A549 (cell line): ENCODE measurements at regions not wholly inside any gene's neighbourhood (a gene's known extent, or its start where the extent isn't known, plus 50 kb on each side); places are given as distances from the start of the nearest gene placed in this dataset.

Source experiments
- ATAC-seq, 2 experiments: fragments of 200-7000 bp in 1 of 2; fragments of >200 bp in 1 of 2; cut with Nextera tagmentation in 1 of 2; cut with Tn5 transposase in 1 of 2; 3 replicates each; pipeline versions ENCODE4 v1.8.0 to v1.9.1; 2018 to 2020; ENCODE audit warnings: mild to moderate bottlenecking in 1 of 2, moderate library complexity in 1 of 2
- CTCF ChIA-PET: fragments of 300-600 bp; sonication (Branson Sonifier 250); formaldehyde crosslinking; extraction: SDS; loops from one replicate; lab custom pipeline; 2021; ENCODE audit warnings: antibody characterized with exemption, inconsistent platforms; lab: Yijun Ruan, JAX
- POLR2A ChIA-PET: fragments of 350-600 bp; formaldehyde crosslinking; extraction: SDS; loops from one replicate; lab custom pipeline; 2021; ENCODE audit warnings: antibody characterized with exemption, inconsistent platforms; lab: Yijun Ruan, JAX
- DNase-seq, 2 experiments: peaks; one replicate each; pipeline versions ENCODE4 v3.0.0 to v3.0.0-alpha.2; 2011 to 2016; ENCODE audit warnings: low read depth in 1 of 2, low spot score in 1 of 2
- FAIRE-seq: peaks from 2 replicates; lab custom pipeline; 2011; peaks lifted over from hg19 to GRCh38; lab: Jason Lieb, UNC
- H3K27ac ChIP-seq, 2 experiments: fragments of >200 bp; sonication (Bioruptor Twin); formaldehyde crosslinking; 3 replicates each; pipeline ENCODE4 v1.5.1; 2016 to 2017
- H3K4me1 ChIP-seq: fragments of >200 bp; sonication (Bioruptor Twin); formaldehyde crosslinking; 3 replicates; pipeline ENCODE4 v1.6.1; 2016
- H3K4me2 ChIP-seq: fragments of >200 bp; sonication (Bioruptor Twin); formaldehyde crosslinking; 3 replicates; pipeline ENCODE4 v1.6.1; 2016
- H3K4me3 ChIP-seq: fragments of >200 bp; sonication (Bioruptor Twin); formaldehyde crosslinking; 3 replicates; pipeline ENCODE4 v1.5.1; 2016
- H3K9me3 ChIP-seq: fragments of >200 bp; sonication (Bioruptor Twin); formaldehyde crosslinking; 3 replicates; pipeline ENCODE4 v1.6.1; 2016
- BCL3 ChIP-seq: fragments of >200 bp; sonication (Bioruptor Twin); formaldehyde crosslinking; IDR thresholded peaks from 3 replicates; pipeline ENCODE4 v1.6.1; 2016
- CHD2 ChIP-seq: fragments of 150-350 bp; IDR thresholded peaks from 2 replicates; pipeline ENCODE4 v1.6.1; 2014; ENCODE audit warnings: low read length; ENCODE audit not compliant: partially characterized antibody
- CTCF ChIP-seq: fragments of >200 bp; sonication (Bioruptor Twin); formaldehyde crosslinking; IDR thresholded peaks from 3 replicates; pipeline ENCODE4 v1.5.1; 2016
- E2F6 ChIP-seq: IDR thresholded peaks from 2 replicates; pipeline ENCODE4 v1.6.1; 2012; ENCODE audit warnings: low read depth, borderline replicate concordance
- ESRRA ChIP-seq: fragments of 150-350 bp; IDR thresholded peaks from 2 replicates; pipeline ENCODE4 v1.6.1; 2014; ENCODE audit warnings: mild to moderate bottlenecking, low read length, borderline replicate concordance
- FOSB ChIP-seq: fragments of 250-450 bp; sonication (Bioruptor Pico); IDR thresholded peaks from 2 replicates; pipeline ENCODE4 v1.5.0; 2020; ENCODE audit warnings: mild to moderate bottlenecking, moderate library complexity
- GATA3 ChIP-seq: IDR thresholded peaks from 2 replicates; pipeline ENCODE4 v1.6.1; 2012; ENCODE audit warnings: borderline replicate concordance
- HDAC2 ChIP-seq: fragments of 200-600 bp; sonication (generic); IDR thresholded peaks from 2 replicates; pipeline ENCODE4 v1.6.1; 2016
- HOXA7 ChIP-seq: fragments of 250-450 bp; sonication (Bioruptor Pico); IDR thresholded peaks from 2 replicates; pipeline ENCODE4 v1.5.0; 2020; ENCODE audit warnings: mild to moderate bottlenecking, moderate library complexity
- HOXB13 ChIP-seq: fragments of 250-450 bp; sonication (Bioruptor Pico); IDR thresholded peaks from 2 replicates; pipeline ENCODE4 v1.5.0; 2020; ENCODE audit warnings: low read depth, mild to moderate bottlenecking, moderate library complexity
- KDM1A ChIP-seq: fragments of 200-600 bp; sonication (generic); IDR thresholded peaks from 2 replicates; pipeline ENCODE4 v1.6.1; 2016; ENCODE audit warnings: low read depth, mild to moderate bottlenecking
- MAX ChIP-seq: IDR thresholded peaks from 2 replicates; pipeline ENCODE4 v1.6.1; 2012
- MAZ ChIP-seq: fragments of 150-350 bp; IDR thresholded peaks from 2 replicates; pipeline ENCODE4 v1.6.1; 2014; ENCODE audit warnings: antibody characterized with exemption, low read depth, low read length, borderline replicate concordance
- NPAS2 ChIP-seq: fragments of 250-450 bp; sonication (Bioruptor Pico); IDR thresholded peaks from 2 replicates; pipeline ENCODE4 v1.8.0; 2022; ENCODE audit warnings: mild to moderate bottlenecking, moderate library complexity, borderline replicate concordance
- NR3C1 ChIP-seq: fragments of >200 bp; sonication (Bioruptor Twin); formaldehyde crosslinking; IDR thresholded peaks from 3 replicates; pipeline ENCODE4 v1.6.1; 2017
- POLR2A ChIP-seq: IDR thresholded peaks from 2 replicates; pipeline ENCODE4 v1.6.1; 2012; ENCODE audit warnings: mild to moderate bottlenecking, low read length
- RAD21 ChIP-seq, 2 experiments: fragments of >200 bp in 1 of 2; sonication (Bioruptor Twin) in 1 of 2; formaldehyde crosslinking in 1 of 2; IDR thresholded peaks in 1 of 2; conservative IDR thresholded peaks in 1 of 2; 2 replicates in 1 of 2; 3 replicates in 1 of 2; pipeline ENCODE4 v1.6.1; 2012 to 2018; ENCODE audit warnings: inconsistent platforms in 1 of 2
- RARB ChIP-seq: fragments of 250-450 bp; sonication (Bioruptor Pico); IDR thresholded peaks from 2 replicates; pipeline ENCODE4 v1.8.0; 2021; ENCODE audit warnings: mild to moderate bottlenecking, moderate library complexity
- REST ChIP-seq: fragments of 200-600 bp; sonication (generic); IDR thresholded peaks from 2 replicates; pipeline ENCODE4 v1.6.1; 2016; ENCODE audit warnings: antibody characterized with exemption, mild to moderate bottlenecking, moderate library complexity
- RFX5 ChIP-seq: fragments of 450-650 bp; IDR thresholded peaks from 2 replicates; pipeline ENCODE4 v1.7.1; 2014; ENCODE audit warnings: antibody characterized with exemption, mild to moderate bottlenecking, moderate library complexity
- SMC3 ChIP-seq: fragments of >200 bp; sonication (Bioruptor Twin); formaldehyde crosslinking; IDR thresholded peaks from 3 replicates; pipeline ENCODE4 v1.6.1; 2018; ENCODE audit warnings: inconsistent platforms
- SREBF2 ChIP-seq: fragments of 450-650 bp; IDR thresholded peaks from 2 replicates; pipeline ENCODE4 v1.6.1; 2014; ENCODE audit warnings: mild to moderate bottlenecking, moderate library complexity
- ZC3H11A ChIP-seq: fragments of 450-650 bp; IDR thresholded peaks from 2 replicates; pipeline ENCODE4 v1.6.1; 2014; ENCODE audit warnings: antibody characterized with exemption, mild to moderate bottlenecking
- ZNF302 ChIP-seq: fragments of 250-450 bp; sonication (Bioruptor Pico); IDR thresholded peaks from 2 replicates; pipeline ENCODE4 v1.9.0; 2021; ENCODE audit warnings: inconsistent platforms, mild to moderate bottlenecking, moderate library complexity
- WGBS: methylation state at CpG from one replicate; pipeline ENCODE4 v1.1.6; 2017; ENCODE audit errors: missing lambda C conversion rate; 5-methylcytosine and 5-hydroxymethylcytosine counted together

- no peaks in the 10 kb centered on the region for H3K4me1 ChIP-seq
- DNase-seq (no peak), ATAC-seq (no peak), FAIRE-seq (no peak)
- H3K4me3 ChIP-seq = no peak overlapping the region
- no peak overlapping the region for H3K27ac ChIP-seq
- 44% methylated on average over 13 of the region's 13 CpGs for WGBS
- H3K4me2 ChIP-seq = no peak overlapping the region
- CTCF ChIA-PET = interaction anchor here (0.6 to 10.4 kb wide), 52 partner anchors 9 to 1912 kb away, joined by 3 to 191 read pairs (median 4); partner anchors contain the start of gene LPIN3
- no peaks in the 10 kb centered on the region for H3K9me3 ChIP-seq
- no peak for TF ChIP-seq ZNF302
- no peak for TF ChIP-seq HDAC2
- TF ChIP-seq HOXA7 (CRISPR knock-in tag) = no peak
- TF ChIP-seq REST = no peak
- POLR2A ChIA-PET = no interaction called here
Observed at GRCh38 chr20:40961686-40962640, 66.7 kb upstream of the TOP1 start.

DNA sequence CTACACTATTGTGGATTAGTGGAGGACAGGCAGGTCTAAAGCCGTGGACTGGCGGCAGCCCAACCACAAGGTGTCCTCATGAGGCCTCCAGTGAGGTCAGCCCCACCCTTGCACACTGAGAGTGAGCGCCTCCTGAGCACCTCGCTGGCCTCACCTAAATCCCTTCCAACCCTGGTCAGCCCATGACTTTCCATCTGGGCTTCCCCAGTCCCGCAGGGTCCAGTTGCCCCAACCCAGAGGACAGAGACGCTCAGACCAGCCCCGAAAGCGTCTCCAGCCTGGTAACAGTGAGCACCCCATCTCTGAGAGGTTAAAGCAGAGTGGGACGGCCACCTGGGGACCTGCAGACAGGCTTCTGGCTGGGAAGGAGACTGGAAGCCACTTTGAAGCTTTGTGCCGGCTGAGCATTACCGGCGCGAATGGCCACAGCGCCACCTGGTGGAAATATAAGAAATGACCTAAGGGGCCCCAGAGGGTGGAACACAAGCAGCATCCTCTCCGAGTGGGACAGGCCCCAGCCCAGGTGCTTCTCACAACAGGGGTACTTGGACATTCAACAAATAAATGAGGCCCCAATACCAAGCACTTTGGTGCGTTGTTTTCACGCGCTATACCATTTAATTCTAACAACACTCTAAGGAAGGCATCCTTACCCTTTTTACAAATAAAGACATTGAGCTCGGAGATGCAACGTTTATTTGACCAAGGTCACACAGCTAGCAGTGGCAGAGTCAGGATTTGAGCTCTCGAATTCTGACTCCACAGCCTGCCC is 65.7 kb upstream of the TOP1 start:
- Histone ChIP-seq H3K27ac (no peak overlapping the region), H3K4me1 (no peaks in the 10 kb centered on the region), H3K9me3 (no peaks in the 10 kb centered on the region), H3K4me3 (no peak overlapping the region), H3K4me2 (peak overlapping the region; percentile 57)
- TF ChIP-seq CHD2 (no peak), SREBF2 (no peak), CTCF (peak; percentile 85), SMC3 (peak; percentile 74), RAD21 (conservative IDR thresholded peaks at IDR 0.05 in 1 of 2, IDR thresholded peaks at IDR 0.05 in 1 of 2) (peak; percentile 83 to 87), E2F6 (no peak), MAX (no peak), GATA3 (no peak)
- ChIA-PET CTCF (interaction anchor here (0.6 to 10.4 kb wide), 64 partner anchors 10 to 1913 kb away, joined by 3 to 191 read pairs (median 4); partner anchors contain the start of gene LPIN3), POLR2A (no interaction called here)
- ATAC-seq (peak; percentile 87 to 96), FAIRE-seq (no peak), DNase-seq (peak; percentile 63 to 82)
- WGBS = 13% methylated on average over 15 of the region's 21 CpGs

DNA sequence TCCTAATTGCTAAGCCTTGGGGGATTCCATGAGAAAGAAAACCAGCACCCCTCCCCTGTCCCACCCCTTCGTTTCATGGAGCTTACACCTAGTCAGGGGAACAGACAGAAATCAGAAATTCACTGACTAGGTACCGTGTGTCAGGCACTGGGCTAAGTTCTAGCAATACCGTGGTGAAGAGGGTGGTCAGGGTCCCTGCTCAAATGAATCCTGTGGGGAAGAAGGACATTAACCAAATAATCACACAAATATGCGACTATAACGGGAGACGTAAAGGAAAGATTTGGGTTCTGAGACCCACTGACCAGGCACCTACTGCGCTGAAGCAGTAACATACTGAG is 65.1 kb upstream of the TOP1 start:
- POLR2A ChIA-PET = no interaction called here
- H3K4me3 ChIP-seq = no peak overlapping the region
- no peak for FAIRE-seq
- no peak overlapping the region for H3K27ac ChIP-seq
- ATAC-seq = no peak
- WGBS = 59% methylated on average over 7 of the region's 7 CpGs
- CTCF ChIA-PET = interaction anchor here (0.6 to 10.4 kb wide), 48 partner anchors 10 to 1914 kb away, joined by 3 to 191 read pairs (median 4); no protein-coding TSS in a partner anchor
- no peaks in the 10 kb centered on the region for H3K9me3 ChIP-seq
- DNase-seq = no peak
- H3K4me2 ChIP-seq = no peak overlapping the region
- no peaks in the 10 kb centered on the region for H3K4me1 ChIP-seq
- TF ChIP-seq RAD21 (conservative IDR thresholded peaks at IDR 0.05 in 1 of 2, IDR thresholded peaks at IDR 0.05 in 1 of 2) (no peak), RARB (CRISPR knock-in tag) (no peak), NPAS2 (CRISPR knock-in tag) (no peak), ESRRA (no peak), SMC3 (no peak), RFX5 (no peak), KDM1A (no peak), ZC3H11A (no peak), BCL3 (no peak), MAX (no peak), FOSB (CRISPR knock-in tag) (no peak), POLR2A (no peak), MAZ (no peak), NR3C1 (no peak), HOXB13 (no peak)
